Esophagus squamous epithelium (tissue), 4 donors: ENCODE measurements at regions not wholly inside any gene's neighbourhood (a gene's known extent, or its start where the extent isn't known, plus 50 kb on each side); places are given as distances from the start of the nearest gene placed in this dataset.

Experiments used
- CTCF ChIP-seq, 6 experiments: fragments of 450-650 bp in 4 of 6; fragments of 200-600 bp in 2 of 6; sonication (generic) in 2 of 6; IDR thresholded peaks; one replicate each; pipeline ENCODE4 v1.5.1; 2016 to 2019; ENCODE audit warnings: antibody characterized with exemption in 6 of 6, mild to moderate bottlenecking in 4 of 6, moderate library complexity in 4 of 6
- POLR2A ChIP-seq, 4 donors: fragments of 450-650 bp; IDR thresholded peaks; one replicate each; pipeline ENCODE4 v1.6.1; 2017; ENCODE audit warnings: antibody characterized with exemption in 4 of 4, mild to moderate bottlenecking in 4 of 4, moderate library complexity in 3 of 4

- TF ChIP-seq CTCF (IDR thresholded peaks at IDR 0.05) (no peak), POLR2A (IDR thresholded peaks at IDR 0.05) (no peak)
Measured at GRCh38 chr14:31963587-31963986, 113.5 kb upstream of the ARHGAP5 start.
